ENCODE measurements at regions not wholly inside any gene's neighbourhood (a gene's known extent, or its start where the extent isn't known, plus 50 kb on each side); places are given as distances from the start of the nearest gene placed in this dataset.

GRCh38 chr3:157586293-157586692, 83.1 kb upstream of the VEPH1 start:
- no peak for DNase-seq

GRCh38 chr3:157585386-157585785, 82.2 kb upstream of the VEPH1 start:
- DNase-seq, result peak in 1 of 58 donors; percentile 14

- no peak for DNase-seq
Observed at GRCh38 chr3:157582637-157582973, 79.4 kb upstream of the VEPH1 start.

- peak in 1 of 58 donors; percentile 3 for DNase-seq
Observed at GRCh38 chr3:157581956-157582636, 78.9 kb upstream of the VEPH1 start.

- no peak for DNase-seq
Observed at GRCh38 chr3:157581371-157581770, 78.2 kb upstream of the VEPH1 start.

- DNase-seq, result no peak
Observed at GRCh38 chr3:157578181-157578580, 75.0 kb upstream of the VEPH1 start.

GRCh38 chr3:157574531-157574930, 71.3 kb upstream of the VEPH1 start:
- no peak for DNase-seq

GRCh38 chr3:157573780-157574378, 70.7 kb upstream of the VEPH1 start:
- no peak for DNase-seq

GRCh38 chr3:157573281-157573680, 70.1 kb upstream of the VEPH1 start:
- DNase-seq, result no peak

GRCh38 chr3:157572559-157573270, 69.5 kb upstream of the VEPH1 start:
- DNase-seq, result peak in 1 of 58 donors; percentile 16

GRCh38 chr3:157566596-157566995, 63.4 kb upstream of the VEPH1 start:
- no peak for DNase-seq

GRCh38 chr3:157559401-157559800, 56.2 kb upstream of the VEPH1 start:
- no peak for DNase-seq

Data from anterior cingulate cortex (tissue), 58 donors.